Hippocampal formation (tissue), 2 donors: ENCODE measurements at regions not wholly inside any gene's neighbourhood (a gene's known extent, or its start where the extent isn't known, plus 50 kb on each side); places are given as distances from the start of the nearest gene placed in this dataset.

Experiments used
- DNase-seq, 2 donors: peaks; one replicate each; lab custom pipeline; 2025; lab: John Stamatoyannopoulos, UW

DNA sequence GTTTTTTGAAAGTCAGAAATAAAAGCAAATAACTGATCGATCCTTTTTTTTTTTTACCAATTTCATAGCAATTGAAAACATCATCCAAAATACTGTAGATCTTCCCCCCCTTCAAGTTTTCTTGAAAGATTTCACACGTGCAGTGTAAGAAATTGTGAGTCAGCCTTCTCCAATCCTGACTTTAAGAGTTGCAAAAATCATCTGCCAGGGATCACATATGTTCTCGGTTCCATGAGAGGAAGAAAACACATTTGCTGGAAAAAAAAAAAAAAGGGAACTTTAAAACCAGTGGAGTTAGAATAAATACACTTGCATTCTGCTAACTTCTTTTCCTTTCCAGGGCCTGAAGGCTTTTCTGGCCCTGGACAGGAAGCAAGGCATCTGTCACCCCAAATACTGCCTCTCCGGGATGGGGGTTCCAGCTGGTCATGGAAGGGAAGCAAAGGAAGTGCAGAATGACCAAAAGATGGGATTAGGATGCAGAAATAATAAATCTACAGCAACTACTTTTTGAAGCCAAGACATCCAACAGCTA lies 198.4 kb upstream of the KIAA1217 start:
- DNase-seq, result no peak

DNA sequence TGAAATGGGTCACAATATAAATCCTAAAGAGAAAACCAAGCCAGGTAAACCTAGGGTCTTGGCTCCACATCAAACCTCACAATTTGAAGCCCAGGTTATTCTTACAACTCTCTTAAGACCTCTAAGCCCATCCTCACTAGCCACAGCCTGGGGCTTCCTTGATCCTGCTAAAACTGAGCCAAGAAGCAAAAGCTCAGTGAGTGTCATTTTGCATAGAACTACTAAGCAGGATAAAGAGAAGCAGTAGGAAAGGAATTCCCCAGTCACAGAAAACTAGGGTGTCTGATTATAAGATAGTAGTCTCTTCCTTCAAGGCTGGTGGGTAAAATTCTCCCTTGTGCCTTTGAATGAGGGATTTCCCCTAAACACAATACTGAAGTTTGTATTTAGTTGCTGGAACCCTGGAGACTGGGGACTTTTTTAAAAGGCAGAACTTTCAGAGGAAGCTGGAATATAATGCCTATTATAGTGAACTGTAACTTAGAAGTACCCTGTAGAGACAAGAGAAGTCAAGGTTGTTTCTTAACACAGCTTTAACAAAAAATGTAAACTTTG lies 196.6 kb upstream of the KIAA1217 start:
- DNase-seq, result no peak

DNA sequence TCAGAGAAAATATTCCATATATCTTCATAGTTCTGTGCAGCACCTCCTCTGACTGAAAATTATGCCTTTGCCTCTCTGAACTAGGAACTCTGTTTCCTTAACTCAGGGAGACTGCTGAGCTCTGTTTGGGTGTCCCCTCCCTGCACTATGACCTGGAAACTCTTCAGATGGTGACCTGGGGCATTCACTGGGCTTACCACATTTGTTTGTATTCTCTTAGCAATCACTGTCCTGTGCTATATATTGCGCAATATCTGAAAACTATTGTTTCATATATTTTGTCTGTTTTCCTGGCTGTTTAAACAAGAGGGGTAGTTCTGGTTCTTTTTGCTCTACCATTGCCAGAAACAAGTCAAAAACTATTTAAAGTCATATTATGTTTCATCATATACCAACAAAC lies 181.8 kb upstream of the KIAA1217 start:
- DNase-seq, result no peak

DNA sequence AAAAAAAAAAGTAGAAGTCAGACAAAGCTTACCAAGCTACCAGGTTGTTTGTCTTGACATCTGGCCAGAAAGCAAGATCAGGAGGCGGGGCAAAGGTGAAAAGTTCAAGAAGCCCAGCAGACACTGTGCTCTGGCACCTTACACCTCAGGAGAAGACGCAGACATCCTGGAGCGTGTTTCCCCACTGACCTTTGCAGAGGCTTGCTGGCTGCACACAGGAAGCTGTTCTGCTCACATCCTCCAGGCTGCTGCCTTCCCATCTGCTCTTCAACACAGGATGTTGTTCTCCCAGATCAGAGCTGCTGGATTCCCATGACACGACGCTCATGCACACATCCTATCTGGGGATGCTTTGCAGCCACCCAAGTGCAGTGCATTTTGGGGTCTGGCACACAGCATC lies 174.4 kb upstream of the KIAA1217 start:
- DNase-seq, result no peak

DNA sequence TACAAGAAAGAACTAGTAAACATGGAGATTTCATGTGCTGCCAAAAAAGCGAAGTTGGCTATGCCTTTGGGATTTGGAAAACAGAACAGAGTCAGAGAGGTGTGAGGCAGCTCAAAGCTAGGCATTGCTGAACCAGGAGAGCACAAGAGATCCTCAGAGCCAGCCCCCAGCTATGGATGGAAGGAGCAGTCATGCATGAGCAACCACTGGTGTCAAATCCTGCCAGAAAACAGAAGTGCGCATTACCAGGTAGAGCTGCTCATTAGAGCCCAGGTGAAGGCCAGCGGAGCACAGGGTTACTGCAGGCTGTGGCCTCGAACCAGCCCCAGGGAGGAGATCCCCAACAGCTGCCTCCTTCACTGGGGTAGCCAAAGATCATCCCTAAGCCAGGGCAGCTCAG lies 173.2 kb upstream of the KIAA1217 start:
- no peak for DNase-seq

DNA sequence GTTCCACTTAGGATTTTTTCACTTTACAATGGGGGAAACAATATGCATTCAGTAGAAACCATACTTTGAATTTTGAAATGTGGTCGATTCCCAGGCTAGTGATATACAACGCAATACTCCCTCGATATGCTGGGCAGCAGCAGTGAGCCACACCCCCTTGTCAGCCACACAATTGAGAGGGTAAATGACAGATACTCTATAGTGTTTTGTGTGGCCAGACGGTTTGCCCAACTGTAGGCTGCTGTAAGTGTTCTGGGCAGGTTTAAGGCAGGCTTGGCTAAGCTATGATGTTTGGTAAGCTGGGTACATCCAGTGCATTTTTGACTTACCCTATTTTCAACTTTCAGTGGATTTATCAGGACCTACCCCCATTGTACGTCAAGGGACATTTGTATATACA lies 169.6 kb upstream of the KIAA1217 start:
- DNase-seq, result no peak

DNA sequence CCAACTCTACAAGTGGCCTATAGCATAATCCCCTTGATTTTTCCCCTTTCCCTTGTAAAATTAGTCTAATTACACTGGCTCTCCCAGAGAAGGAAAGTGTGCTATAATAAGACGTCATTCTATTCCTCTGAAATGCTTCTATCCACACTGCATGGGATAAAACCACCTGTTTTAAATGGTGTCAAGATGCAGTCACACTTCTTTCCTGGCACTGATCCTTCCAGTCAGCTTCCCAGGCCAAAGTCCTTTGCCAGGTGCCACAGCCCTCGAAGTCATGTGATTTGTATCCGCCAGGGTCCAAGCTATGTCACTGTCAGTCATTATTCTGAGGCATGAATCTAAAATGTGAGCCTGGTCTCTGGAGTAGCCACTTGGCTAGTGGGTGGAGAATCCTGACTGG lies 169.0 kb upstream of the KIAA1217 start:
- no peak for DNase-seq

DNA sequence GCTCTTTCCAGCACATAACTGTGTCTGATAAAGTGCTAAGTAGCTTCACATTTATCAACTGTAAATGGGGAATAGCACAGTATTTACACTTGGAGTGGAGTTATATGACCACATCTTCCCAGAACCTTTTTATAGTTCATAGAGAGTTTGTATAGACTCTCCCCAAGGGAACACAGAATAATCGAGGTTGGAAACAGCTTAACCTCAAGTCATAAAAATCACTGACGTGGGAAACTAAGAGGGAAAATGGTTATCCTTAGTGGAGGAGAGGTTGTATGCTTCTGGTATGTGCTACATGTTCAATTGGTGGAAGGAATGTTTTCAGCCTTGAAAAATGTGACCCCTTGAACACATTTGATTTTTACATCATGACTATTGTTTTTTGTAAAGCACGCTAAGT lies 167.9 kb upstream of the KIAA1217 start:
- no peak for DNase-seq

DNA sequence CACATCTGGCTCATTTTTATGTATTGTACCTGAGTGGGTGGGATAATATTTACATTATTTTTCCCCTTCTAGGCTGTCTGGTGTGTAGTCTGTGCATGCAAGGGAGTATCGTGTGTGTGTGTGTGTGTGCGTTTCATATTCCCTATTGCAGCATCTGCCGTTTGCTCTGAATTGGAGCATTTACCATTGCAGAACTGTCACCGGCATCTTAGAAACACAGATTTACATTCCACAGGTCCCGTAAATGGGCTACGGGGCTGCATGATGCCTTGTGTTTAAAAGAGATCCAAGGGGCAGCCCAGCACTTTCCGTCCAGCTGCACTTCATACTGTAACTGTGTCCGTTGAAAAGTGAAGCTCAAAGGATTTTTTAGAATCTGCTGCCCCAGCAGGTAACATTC lies 167.1 kb upstream of the KIAA1217 start:
- DNase-seq, result no peak

DNA sequence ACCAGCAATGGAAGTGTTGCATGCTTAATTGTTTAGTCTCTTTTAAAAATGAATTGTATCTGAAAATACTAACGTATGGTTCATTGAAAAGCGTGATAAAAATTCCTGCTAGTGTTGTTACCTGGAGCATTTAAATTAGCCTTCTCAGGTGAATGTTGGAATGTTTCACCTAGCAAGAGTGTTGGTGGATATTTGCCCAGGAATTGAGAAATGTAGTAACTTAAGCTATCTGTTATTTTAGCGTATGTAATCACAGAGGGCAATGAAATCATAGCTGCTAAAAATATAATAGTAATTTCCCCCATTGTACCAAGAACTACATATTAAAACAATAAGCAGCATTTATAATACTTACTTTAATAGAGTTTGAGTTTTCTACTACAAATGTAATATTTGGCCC lies 166.1 kb upstream of the KIAA1217 start:
- DNase-seq, result no peak

DNA sequence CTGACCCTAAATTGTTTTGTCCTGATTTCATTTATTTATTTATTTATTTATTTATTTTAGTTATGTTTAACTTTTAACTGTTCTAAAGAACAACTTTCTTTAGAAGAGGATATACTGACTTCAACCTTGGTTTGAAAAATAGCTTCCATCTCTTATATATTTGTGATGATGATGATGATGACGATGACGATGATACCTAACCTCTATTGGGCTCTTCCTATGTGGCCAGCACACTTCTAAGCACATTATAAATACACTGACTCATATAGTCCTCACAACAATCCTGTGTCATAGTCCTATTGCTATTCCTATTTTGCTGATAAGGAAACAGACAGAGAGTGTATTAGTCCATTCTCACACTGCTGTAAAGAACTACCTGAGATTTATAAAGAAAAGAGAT lies 162.9 kb upstream of the KIAA1217 start:
- DNase-seq, result no peak

DNA sequence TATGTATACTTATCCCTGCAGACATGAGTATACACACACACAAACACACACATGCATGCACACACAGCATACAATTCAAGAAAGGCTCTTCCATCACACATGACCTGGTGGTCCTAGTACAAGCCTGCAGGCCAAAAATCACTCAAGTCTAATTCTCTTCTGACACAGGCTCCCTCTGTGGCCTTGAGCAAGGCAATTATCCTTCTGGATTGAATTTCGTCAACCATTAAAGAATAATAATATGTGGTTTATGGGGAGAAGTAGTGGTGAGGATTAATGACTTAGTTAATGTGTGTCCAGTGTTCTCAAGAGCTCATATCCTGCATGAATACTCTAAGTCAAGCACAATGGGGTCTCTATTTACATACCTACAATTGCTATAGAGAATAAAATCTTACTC lies 161.8 kb upstream of the KIAA1217 start:
- DNase-seq, result no peak

DNA sequence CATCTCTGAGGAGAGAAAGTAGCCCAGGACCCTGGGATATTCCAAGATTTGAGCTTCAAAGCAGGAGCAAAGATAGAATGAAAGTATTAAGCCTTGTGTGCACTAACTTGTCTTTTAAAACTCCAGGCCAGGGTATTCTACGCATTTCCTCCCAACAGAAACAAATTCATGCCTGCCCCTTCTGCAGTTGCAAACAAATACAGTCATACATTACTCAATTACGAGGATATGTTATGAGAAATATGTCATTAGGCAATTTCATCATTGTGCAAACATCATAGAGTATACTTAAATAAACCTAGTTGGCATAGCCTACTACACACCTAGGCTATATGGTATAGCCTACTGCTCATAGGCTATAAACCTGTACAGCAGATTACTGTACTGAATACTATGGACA lies 154.5 kb upstream of the KIAA1217 start:
- DNase-seq, result no peak

DNA sequence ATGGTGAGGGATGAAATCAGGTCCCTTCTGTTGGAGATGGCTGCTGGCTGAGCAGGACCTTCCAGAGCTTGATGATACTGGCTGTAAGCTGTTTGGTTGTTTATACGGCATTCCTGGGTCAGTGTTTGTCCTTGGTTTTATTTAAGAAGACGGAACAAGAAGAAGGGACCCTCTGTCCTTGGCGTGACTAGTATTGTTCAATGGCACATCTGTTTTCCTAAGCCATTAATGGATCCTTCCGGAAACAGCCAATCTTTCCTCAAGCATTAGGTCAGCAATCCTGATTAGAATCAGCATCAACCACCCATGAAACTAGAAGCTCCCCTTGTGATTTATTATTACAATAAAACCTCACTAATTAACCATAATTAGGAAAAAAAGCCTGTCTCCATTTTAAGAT lies 128.7 kb upstream of the KIAA1217 start:
- no peak for DNase-seq

DNA sequence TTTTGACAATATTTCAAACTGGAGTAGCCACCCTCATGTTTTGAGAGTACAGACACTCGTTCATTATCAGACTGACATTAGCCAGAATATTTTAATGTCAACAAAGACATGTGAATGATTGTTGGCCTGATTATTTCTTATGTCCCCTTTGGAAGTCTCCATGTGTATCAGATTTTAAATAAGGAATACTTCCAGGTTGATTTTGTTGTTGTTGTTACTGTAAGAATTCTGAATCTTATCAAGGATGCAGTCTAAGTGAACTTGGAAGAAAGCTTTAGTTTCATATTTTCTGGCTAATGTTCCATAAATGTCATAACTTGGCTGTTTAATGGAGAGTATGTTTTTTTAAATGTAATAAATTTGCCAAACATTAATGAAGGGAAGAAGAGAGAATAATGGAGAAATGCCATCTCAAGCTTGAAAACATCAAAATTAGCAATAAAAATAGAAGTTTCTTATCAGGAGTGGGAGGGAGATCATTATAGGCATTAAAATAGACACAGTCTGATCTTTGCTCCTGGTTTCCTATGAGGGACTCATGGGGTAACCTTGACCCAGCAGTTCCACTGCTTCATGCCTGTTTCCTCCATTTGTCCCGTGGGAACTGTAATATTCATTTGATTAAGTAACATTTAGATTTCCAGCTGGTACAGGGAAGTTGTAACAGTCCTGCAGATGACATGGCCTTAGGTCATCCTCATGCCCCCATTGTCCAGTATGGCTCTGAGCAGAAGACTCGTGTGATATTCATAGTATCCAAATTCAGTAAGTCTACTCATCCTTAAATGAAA lies 122.4 kb upstream of the KIAA1217 start:
- no peak for DNase-seq

DNA sequence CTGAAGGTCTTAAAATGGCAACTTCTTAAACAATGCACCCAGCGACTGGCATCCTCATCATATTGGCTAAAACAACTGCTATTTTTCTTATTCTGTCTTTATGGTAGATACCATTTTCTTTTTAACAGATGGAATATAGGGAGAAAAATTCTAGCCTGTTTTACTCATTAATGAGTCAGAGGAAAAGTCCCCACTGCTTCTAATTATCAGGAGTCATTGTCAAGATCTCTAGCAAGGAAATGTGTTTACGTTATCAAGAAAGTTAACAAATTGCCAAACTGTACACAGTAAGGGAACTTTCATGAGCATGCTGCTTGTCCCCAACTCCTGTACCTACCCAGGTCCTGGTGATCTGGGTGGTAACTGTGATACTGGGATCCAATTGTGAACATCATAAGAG lies 117.7 kb upstream of the KIAA1217 start:
- DNase-seq, result no peak

DNA sequence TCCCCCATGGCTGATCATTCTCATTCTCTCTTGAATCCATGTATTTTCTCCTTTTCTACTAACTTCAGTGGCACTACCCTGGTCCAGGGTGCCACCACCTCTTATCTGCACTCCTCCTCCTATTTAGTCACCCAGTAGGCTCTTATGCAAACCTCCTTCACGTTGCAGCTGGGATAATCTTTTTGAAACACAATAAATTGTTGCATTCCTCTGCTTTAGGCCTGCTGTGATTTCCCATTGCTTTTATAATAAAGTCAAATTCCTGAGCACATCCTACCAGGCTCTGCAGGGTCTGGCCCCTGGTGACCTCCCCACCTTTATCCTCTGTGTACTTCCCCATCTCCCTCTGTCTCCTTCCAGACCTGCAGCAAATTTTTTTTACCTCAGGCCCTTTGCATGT lies 112.7 kb upstream of the KIAA1217 start:
- no peak for DNase-seq

DNA sequence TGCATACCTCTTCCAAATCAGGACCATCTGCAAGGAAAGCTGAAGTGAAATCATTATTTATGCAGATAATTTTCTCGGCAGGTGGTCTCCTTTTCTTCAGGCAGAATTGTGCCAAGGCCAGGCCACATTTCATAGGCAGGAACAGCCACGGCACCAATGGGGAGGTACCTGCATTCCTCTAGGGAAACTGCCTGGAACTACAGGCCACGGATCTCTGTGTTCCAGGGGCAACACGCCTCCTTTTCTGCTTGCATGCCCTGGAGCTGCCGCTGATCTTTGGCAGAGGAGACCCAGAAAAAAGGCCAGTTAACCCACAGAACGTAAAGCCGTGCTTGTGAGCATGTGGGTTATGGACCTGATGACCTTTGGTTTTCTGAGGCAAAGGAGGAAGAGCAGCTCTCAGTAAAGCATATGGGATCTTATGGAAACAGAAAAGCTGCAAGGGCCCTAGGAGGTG lies 111.2 kb upstream of the KIAA1217 start:
- no peak for DNase-seq

DNA sequence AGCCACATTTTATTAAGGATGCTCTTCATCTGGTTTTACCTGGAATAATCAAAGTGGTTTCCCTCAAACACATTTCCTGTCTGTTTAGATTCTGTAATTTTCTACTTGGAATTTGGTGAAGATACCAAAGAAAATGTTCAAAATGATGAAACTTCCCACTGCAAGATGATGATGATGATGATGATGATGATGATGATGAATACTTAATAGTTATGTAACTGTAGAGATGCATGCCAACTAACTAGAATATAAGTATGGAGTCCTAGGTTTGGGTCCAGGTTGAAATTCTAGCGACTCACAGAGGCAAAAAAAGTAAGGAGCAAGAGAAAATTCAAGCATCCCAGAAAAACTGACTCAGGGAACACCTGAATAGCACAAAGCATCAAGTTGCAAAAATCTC lies 104.0 kb upstream of the KIAA1217 start:
- DNase-seq, result no peak

DNA sequence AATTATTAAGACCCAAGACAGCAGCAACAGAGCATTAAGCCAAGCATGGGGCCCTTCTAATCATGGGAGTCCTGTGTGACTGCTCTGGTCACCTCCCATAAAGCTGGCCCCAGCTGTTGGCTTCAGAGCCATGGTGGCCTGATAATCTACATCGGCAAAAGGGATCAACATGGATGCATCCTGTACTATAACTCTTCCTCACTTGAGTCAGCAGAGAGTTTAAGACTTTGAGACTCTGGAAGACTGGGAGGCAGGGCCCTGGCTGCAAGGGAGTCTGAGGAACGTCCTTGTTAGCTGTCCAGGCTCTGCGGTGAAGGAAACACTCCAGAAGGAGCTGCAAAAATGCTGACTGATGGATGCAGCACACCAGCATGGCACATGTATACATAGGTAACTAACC lies 95.0 kb upstream of the KIAA1217 start:
- DNase-seq, result no peak

DNA sequence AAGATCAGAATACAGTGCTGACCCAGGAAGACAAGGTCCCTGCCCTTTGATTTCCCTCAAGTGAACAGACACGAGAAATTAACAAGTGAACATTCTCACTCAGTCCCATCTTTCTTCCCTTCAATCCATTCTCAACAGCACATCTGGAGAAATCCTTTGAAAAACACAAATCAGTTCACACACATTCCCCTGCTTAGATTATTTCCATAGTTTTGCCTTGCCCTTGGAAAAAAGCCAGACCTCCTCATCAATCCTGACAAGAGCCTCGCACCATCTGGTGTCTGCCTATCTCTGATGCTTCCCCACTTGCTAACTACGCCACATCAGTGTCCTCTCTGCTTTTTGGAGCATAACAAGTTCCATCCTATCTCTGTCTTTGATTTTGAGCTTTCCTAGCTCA lies 94.4 kb upstream of the KIAA1217 start:
- DNase-seq, result no peak

DNA sequence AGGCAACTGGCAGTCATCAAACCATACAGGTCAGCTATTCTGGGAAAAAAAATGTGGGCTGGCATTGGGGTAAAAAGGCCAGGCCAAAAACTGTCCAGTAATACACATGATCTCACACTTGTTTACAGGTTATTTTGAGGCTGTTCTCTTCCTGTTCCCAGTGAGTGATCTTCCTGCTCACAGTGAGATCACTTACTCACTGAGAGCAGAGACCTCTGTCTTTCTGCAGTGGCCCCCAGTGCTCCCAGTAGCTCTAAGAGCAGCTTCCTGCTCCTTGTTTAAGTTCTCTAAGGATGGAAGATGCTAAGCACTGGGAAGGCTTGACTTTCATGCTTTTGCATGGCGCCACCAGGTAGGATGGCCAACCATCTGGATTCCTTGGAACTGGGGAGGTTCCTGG lies 93.5 kb upstream of the KIAA1217 start:
- DNase-seq, result no peak

DNA sequence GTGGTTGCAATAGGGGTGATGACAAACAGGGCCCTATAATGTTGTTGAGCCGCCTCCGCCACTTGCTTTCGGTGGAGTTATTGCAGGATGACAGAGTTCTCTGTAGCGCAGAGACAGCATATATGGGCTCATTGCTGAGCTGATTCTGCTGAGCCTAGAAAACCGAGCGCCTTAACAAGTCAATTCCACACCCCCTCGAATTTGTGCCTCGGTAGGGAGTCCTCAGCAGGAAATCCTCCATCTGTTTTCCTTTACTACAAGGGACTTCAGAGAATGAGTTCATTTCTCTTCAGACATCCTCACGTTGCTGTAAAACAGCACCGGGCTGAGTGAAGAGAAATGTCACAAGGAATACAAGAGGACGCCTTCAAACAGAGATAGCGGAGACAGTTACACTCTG lies 90.7 kb upstream of the KIAA1217 start:
- DNase-seq, result no peak

DNA sequence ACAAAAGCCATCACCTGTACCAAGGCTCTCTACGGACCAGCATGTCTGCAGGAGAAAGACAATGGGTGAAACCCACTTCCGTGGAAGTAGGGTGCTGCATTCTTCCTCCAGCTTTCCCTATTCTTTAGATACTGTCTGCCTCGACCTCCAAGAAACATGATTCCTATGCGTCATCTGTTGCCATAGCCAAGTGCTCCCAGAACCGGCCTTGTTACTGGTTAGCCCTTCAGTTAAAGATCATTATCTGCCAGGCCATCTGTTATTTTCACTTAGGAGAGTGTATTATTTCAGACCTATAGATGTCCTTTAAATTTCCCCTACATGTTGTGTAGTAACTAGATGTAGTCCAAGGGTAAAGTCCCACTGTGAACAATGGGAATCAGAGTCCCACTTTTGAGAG lies 89.0 kb upstream of the KIAA1217 start:
- no peak for DNase-seq
